Trophoblast cell (in vitro differentiated cells and primary cell): ENCODE measurements at regions not wholly inside any gene's neighbourhood (a gene's known extent, or its start where the extent isn't known, plus 50 kb on each side); places are given as distances from the start of the nearest gene placed in this dataset.

ENCODE experiments used
- DNase-seq, 2 donors: peaks; one replicate each; pipeline ENCODE4 v3.0.0-alpha.2; 2016
- H2AFZ ChIP-seq: 2 replicates; pipeline ENCODE4 v1.6.1; 2013; ENCODE audit warnings: low read length, moderate library complexity, mild to moderate bottlenecking; ENCODE audit not compliant: insufficient read depth, poor library complexity
- H2AK5ac ChIP-seq: 2 replicates; pipeline ENCODE4 v1.6.1; 2013; ENCODE audit warnings: mild to moderate bottlenecking, low read length
- H2BK120ac ChIP-seq: 2 replicates; pipeline ENCODE4 v1.6.1; 2013; ENCODE audit warnings: low read length, mild to moderate bottlenecking, moderate library complexity; ENCODE audit not compliant: insufficient read depth, poor library complexity
- H2BK12ac ChIP-seq: 2 replicates; pipeline ENCODE4 v1.6.1; 2013; ENCODE audit warnings: mild to moderate bottlenecking, low read length, moderate library complexity
- H2BK5ac ChIP-seq: 2 replicates; pipeline ENCODE4 v1.6.1; 2013; ENCODE audit warnings: low read length, low read depth, moderate library complexity, mild to moderate bottlenecking; ENCODE audit not compliant: poor library complexity
- H3K14ac ChIP-seq: 2 replicates; pipeline ENCODE4 v1.6.1; 2013; ENCODE audit warnings: mild to moderate bottlenecking, low read length
- H3K18ac ChIP-seq: 2 replicates; pipeline ENCODE4 v1.6.1; 2013; ENCODE audit warnings: mild to moderate bottlenecking, low read length
- H3K23ac ChIP-seq: 2 replicates; pipeline ENCODE4 v1.6.1; 2013; ENCODE audit warnings: low read length
- H3K27ac ChIP-seq: 2 replicates; pipeline ENCODE4 v1.5.1; 2013; ENCODE audit warnings: low read depth, mild to moderate bottlenecking, inconsistent platforms, low read length, moderate library complexity
- H3K27me3 ChIP-seq: 2 replicates; pipeline ENCODE4 v1.6.1; 2013; ENCODE audit warnings: inconsistent platforms, mild to moderate bottlenecking, low read length, moderate library complexity; ENCODE audit not compliant: insufficient read depth
- H3K36me3 ChIP-seq, 2 experiments: 1 replicate in 1 of 2; 2 replicates in 1 of 2; pipeline ENCODE4 v1.6.1; 2013; ENCODE audit warnings: low read length in 2 of 2, mild to moderate bottlenecking in 2 of 2, moderate library complexity in 1 of 2; ENCODE audit not compliant: insufficient read depth in 2 of 2, control insufficient read depth in 1 of 2
- H3K4ac ChIP-seq: 2 replicates; pipeline ENCODE4 v1.6.1; 2013; ENCODE audit warnings: low read depth, mild to moderate bottlenecking, low read length, moderate library complexity
- H3K4me1 ChIP-seq, 2 experiments: 1 replicate in 1 of 2; 2 replicates in 1 of 2; pipeline ENCODE4 v1.6.1; 2013; ENCODE audit warnings: low read length in 2 of 2, mild to moderate bottlenecking in 2 of 2, moderate library complexity in 1 of 2; ENCODE audit not compliant: insufficient read depth in 2 of 2, control insufficient read depth in 1 of 2
- H3K4me2 ChIP-seq: 2 replicates; pipeline ENCODE4 v1.6.1; 2013; ENCODE audit warnings: inconsistent platforms, mild to moderate bottlenecking, low read length, moderate library complexity
- H3K4me3 ChIP-seq: 2 replicates; pipeline ENCODE4 v1.5.1; 2013; ENCODE audit warnings: mild to moderate bottlenecking, low read depth, low read length, inconsistent platforms
- H3K79me1 ChIP-seq: one replicate; pipeline ENCODE4 v1.6.1; 2013; ENCODE audit warnings: low read length
- H3K79me2 ChIP-seq: 2 replicates; pipeline ENCODE4 v1.6.1; 2013; ENCODE audit warnings: low read length, mild to moderate bottlenecking; ENCODE audit not compliant: control insufficient read depth, insufficient read depth, poor library complexity
- H3K9ac ChIP-seq: 2 replicates; pipeline ENCODE4 v1.6.1; 2013; ENCODE audit warnings: mild to moderate bottlenecking, low read length
- H3K9me3 ChIP-seq: 2 replicates; pipeline ENCODE4 v1.6.1; 2013; ENCODE audit warnings: low read depth, mild to moderate bottlenecking, control low read depth, inconsistent platforms, low read length; ENCODE audit not compliant: insufficient read depth
- H4K12ac ChIP-seq: 2 replicates; pipeline ENCODE4 v1.6.1; 2013; ENCODE audit warnings: low read depth, mild to moderate bottlenecking, low read length, moderate library complexity
- H4K8ac ChIP-seq: 2 replicates; pipeline ENCODE4 v1.6.1; 2013; ENCODE audit warnings: low read depth, mild to moderate bottlenecking, low read length, moderate library complexity
- H4K91ac ChIP-seq: one replicate; pipeline ENCODE4 v1.6.1; 2013; ENCODE audit warnings: low read depth, mild to moderate bottlenecking, low read length, moderate library complexity
- WGBS: extraction: QIAGEN DNeasy Blood & Tissue Kit; methylation state at CpG from one replicate; pipeline ENCODE4 v1.1.7; 2013; ENCODE audit warnings: missing lambda C conversion rate; ENCODE audit not compliant: insufficient read length, insufficient coverage; ENCODE audit errors: extremely low coverage; 5-methylcytosine and 5-hydroxymethylcytosine counted together

DNA sequence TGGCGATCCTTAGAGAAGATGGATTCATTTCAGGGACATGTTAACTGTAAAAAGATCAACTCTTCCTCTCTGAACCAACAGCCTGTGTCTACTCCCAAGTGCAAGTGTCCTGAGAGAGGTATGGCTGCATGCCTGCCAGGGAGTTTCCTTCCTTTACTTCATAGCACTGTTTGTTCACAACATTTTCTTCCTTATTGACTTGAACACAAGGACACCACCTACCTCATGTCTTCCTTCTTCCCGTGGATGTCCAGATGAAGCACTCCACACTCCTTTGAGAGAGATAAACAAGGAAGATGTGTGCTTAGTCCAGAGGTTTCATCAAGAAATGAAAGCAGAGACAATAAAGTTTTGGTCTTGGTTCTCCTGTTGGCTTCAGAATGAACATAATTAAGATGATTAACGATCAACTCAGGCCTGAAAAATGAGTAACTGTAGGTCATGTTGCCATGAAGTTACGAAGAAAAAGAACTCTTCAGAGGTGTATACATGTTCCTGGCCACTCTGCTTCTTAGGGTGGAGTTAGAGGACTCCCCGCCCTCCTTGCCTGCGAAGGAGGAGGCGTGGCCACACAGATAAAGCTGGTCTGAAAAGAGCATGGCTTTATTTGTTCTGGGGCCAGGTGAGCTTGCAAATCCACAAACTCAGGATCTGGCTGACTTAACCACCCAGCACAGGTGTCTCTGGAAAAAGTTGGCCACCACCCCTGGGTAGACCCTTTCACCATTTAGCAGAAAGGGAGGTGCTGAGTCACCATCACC lies 155.0 kb upstream of the KCTD1 start:
- Histone ChIP-seq H3K79me1 (no peaks in the 10 kb centered on the region), H3K4ac (no peak overlapping the region), H3K18ac (no peak overlapping the region), H3K23ac (no peak overlapping the region), H2BK120ac (no peak overlapping the region), H2BK5ac (no peak overlapping the region), H4K12ac (no peak overlapping the region), H2AK5ac (no peak overlapping the region), H3K79me2 (no peaks in the 10 kb centered on the region), H4K8ac (no peak overlapping the region), H3K14ac (no peak overlapping the region), H3K36me3 (no peaks in the 10 kb centered on the region), H2AFZ (no peak overlapping the region), H3K27me3 (no peaks in the 10 kb centered on the region), H3K4me3 (no peak overlapping the region), H3K9ac (no peak overlapping the region), H3K4me1 (no peaks in the 10 kb centered on the region), H4K91ac (no peak overlapping the region), H3K4me2 (no peak overlapping the region), H3K9me3 (no peaks in the 10 kb centered on the region), H3K27ac (no peak overlapping the region), H2BK12ac (no peak overlapping the region)
- no CpG with 5 or more reads among the region's 7 CpGs for WGBS
- DNase-seq = no peak

DNA sequence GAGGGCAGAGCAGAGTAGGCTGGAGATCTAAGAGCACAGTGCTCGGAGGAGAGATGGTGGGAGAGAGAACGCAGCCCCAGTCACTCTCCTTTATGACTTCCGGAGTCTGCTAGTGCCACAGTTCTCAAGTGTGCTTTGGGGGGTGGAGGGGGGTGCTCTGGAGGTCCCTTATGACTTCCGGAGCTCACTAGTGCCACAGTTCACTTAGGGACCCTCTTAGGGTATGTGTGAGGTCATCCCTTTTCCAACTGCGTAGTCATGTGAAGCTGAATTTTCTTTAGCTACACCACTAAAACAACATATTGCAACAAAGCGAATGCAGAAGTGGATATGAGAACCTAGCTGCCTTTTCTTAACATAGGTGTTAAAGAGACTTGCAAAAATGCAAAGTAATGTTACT lies 153.7 kb upstream of the KCTD1 start:
- no peaks in the 10 kb centered on the region for H3K27me3 ChIP-seq
- H3K4ac ChIP-seq = no peak overlapping the region
- no CpG with 5 or more reads among the region's 6 CpGs for WGBS
- H3K79me2 ChIP-seq = no peaks in the 10 kb centered on the region
- DNase-seq = no peak
- H3K18ac ChIP-seq = no peak overlapping the region
- H3K79me1 ChIP-seq = no peaks in the 10 kb centered on the region
- no peak overlapping the region for H4K8ac ChIP-seq
- H2BK120ac ChIP-seq = no peak overlapping the region
- H2BK5ac ChIP-seq = no peak overlapping the region
- no peak overlapping the region for H4K12ac ChIP-seq
- H3K23ac ChIP-seq = no peak overlapping the region
- no peak overlapping the region for H3K14ac ChIP-seq
- H3K4me1 ChIP-seq = no peaks in the 10 kb centered on the region
- no peak overlapping the region for H3K4me3 ChIP-seq
- H4K91ac ChIP-seq = no peak overlapping the region
- no peak overlapping the region for H2BK12ac ChIP-seq
- H3K4me2 ChIP-seq = no peak overlapping the region
- H3K36me3 ChIP-seq = no peaks in the 10 kb centered on the region
- no peak overlapping the region for H3K27ac ChIP-seq
- no peak overlapping the region for H2AK5ac ChIP-seq
- no peak overlapping the region for H3K9ac ChIP-seq
- H2AFZ ChIP-seq = no peak overlapping the region
- H3K9me3 ChIP-seq = no peaks in the 10 kb centered on the region

DNA sequence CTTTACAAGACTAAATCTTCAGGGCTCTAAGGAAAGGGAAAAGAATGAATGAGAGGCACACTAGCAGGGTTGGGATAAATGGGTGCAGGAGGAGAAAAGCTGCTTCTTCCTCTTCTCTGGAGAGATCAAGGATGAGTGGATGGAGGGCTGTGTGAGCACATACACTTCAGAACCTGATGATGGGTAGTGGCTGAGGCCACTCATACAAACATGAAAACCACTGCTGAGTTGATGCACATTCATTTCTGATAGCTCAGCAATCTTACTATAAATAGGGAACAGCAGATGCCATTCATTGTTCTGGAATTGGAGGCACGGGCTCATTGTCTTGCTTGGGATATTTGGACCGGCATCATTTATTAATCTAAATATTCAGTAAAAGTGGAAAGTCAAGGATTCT lies 152.4 kb upstream of the KCTD1 start:
- Histone ChIP-seq H3K9me3 (no peaks in the 10 kb centered on the region), H4K12ac (no peak overlapping the region), H3K4me3 (no peak overlapping the region), H3K79me1 (no peaks in the 10 kb centered on the region), H3K9ac (no peak overlapping the region), H3K4me1 (no peaks in the 10 kb centered on the region), H3K18ac (no peak overlapping the region), H3K27ac (no peak overlapping the region), H4K91ac (no peak overlapping the region), H2BK120ac (no peak overlapping the region), H2BK12ac (no peak overlapping the region), H3K23ac (no peak overlapping the region), H3K14ac (no peak overlapping the region), H2AFZ (no peak overlapping the region), H3K27me3 (no peaks in the 10 kb centered on the region), H3K36me3 (no peaks in the 10 kb centered on the region), H4K8ac (no peak overlapping the region), H2AK5ac (no peak overlapping the region), H2BK5ac (no peak overlapping the region), H3K4ac (no peak overlapping the region), H3K4me2 (no peak overlapping the region), H3K79me2 (no peaks in the 10 kb centered on the region)
- no peak for DNase-seq
- no CpG with 5 or more reads among the region's 2 CpGs for WGBS

DNA sequence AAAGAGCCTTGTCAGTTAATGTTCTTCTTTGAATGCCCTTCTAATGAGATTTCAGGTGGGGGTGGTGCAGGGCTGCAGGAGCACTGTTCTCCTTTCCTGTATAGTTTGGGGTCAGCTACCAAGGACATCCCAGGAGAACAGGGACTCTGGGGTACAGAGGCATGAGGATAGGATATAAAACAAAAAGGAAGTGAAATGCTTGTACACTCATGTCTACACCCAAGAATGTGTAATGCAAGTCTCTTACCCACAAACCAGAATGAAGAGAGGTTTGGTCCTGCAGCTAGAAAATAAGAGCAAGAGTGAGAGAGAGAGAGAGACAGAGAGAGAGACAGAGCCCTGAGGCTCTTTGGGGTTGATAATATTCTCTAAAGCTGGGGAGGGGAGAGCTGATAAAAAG lies 151.8 kb upstream of the KCTD1 start:
- Histone ChIP-seq H3K4me2 (no peak overlapping the region), H3K9me3 (no peaks in the 10 kb centered on the region), H3K23ac (no peak overlapping the region), H3K79me2 (no peaks in the 10 kb centered on the region), H2AK5ac (no peak overlapping the region), H3K36me3 (no peaks in the 10 kb centered on the region), H3K27me3 (no peaks in the 10 kb centered on the region), H2AFZ (no peak overlapping the region), H4K12ac (no peak overlapping the region), H4K91ac (no peak overlapping the region), H3K27ac (no peak overlapping the region), H2BK5ac (no peak overlapping the region), H3K9ac (no peak overlapping the region), H3K18ac (no peak overlapping the region), H3K14ac (no peak overlapping the region), H2BK120ac (no peak overlapping the region), H2BK12ac (no peak overlapping the region), H3K79me1 (no peaks in the 10 kb centered on the region), H3K4me3 (no peak overlapping the region), H4K8ac (no peak overlapping the region), H3K4ac (no peak overlapping the region), H3K4me1 (no peaks in the 10 kb centered on the region)
- DNase-seq = no peak
